ENCODE measurements at regions not wholly inside any gene's neighbourhood (a gene's known extent, or its start where the extent isn't known, plus 50 kb on each side); places are given as distances from the start of the nearest gene placed in this dataset.
"Not testable (repeated sequence)": the region's sequence is repeated elsewhere in the genome, so short reads cannot be mapped to it uniquely, and the experiment has no call there.

- not testable (repeated sequence) for TF ChIP-seq CTCF, POLR2A (IDR thresholded peaks at IDR 0.05)
Measured at GRCh38 chrX:129084291-129084690, 439.0 kb downstream of the SMARCA1 start.

All from heart left ventricle (tissue), 13 donors.